ENCODE measurements at regions not wholly inside any gene's neighbourhood (a gene's known extent, or its start where the extent isn't known, plus 50 kb on each side); places are given as distances from the start of the nearest gene placed in this dataset.
A peak's percentile ranks its signal among the peaks of the same experiment; 100 is the strongest.

- Histone ChIP-seq H3K9me3 (ENCODE audit: low read length) (no peaks in the 10 kb centered on the region), H3K36me3 (replicated peaks in 1 of 2; ENCODE audit: control insufficient read depth in 1 of 2, insufficient read depth in 2 of 2, low read length in 2 of 2) (no peaks in the 10 kb centered on the region), H3K79me2 (ENCODE audit: insufficient read depth, low read length) (no peaks in the 10 kb centered on the region), H3K4me2 (ENCODE audit: low read depth, low read length) (no peak overlapping the region), H3K4me3 (replicated peaks in 1 of 3; ENCODE audit: insufficient read depth in 1 of 3, low read depth in 2 of 3, low read length in 3 of 3) (no peak overlapping the region), H3K27me3 (ENCODE audit: control insufficient read depth in 1 of 2, insufficient read depth in 2 of 2, low read length in 2 of 2) (no peaks in the 10 kb centered on the region), H3K9ac (ENCODE audit: insufficient read depth, low read depth, low read length) (no peak overlapping the region), H2AFZ (ENCODE audit: low read length) (no peak overlapping the region), H3K27ac (ENCODE audit: extremely low read length, insufficient read depth, low read length) (no peak overlapping the region), H4K20me1 (ENCODE audit: insufficient read depth, low read length) (no peaks in the 10 kb centered on the region), H3K4me1 (ENCODE audit: insufficient read depth, low read length) (peaks cover 24% of the 10 kb centered on the region)
- ChIA-PET CTCF (ENCODE audit: low intra/inter-chr PET ratio, low total read pairs) (no interaction called here), POLR2A (interaction anchor here (1.0 to 1.3 kb wide), 2 partner anchors 32 to 39 kb away, joined by 3 to 12 read pairs; no protein-coding TSS in a partner anchor)
- WGBS (ENCODE audit: low lambda C conversion rate): 63% methylated on average over 4 of the region's 4 CpGs
- DNase-seq (ENCODE audit: low spot score): no peak
- intact Hi-C loops (cut with micrococcal nuclease; ENCODE audit: unreplicated experiment) (no loop called here), in situ Hi-C loops (cut with HindIII; ENCODE audit: extremely low pct_ligation_motif_present, low pct_unique_long_range_greater_than_20kb) (no loop called here)
- FAIRE-seq: no peak
- ATAC-seq: no peak
- no TSS peak for BruUV-seq (replicated peaks)
- TF ChIP-seq HNF4G (IDR thresholded peaks at IDR 0.05; ENCODE audit: borderline replicate concordance, low read depth, low read length): no peak
- no peak for TF ChIP-seq HNF4G (CRISPR knock-in tag; IDR thresholded peaks at IDR 0.05; ENCODE audit: borderline replicate concordance, low read depth)
- TF ChIP-seq TBX3 (IDR thresholded peaks at IDR 0.05; ENCODE audit: borderline replicate concordance): peak; percentile 51; the same call in 1 of the 2 replicates
- TF ChIP-seq KLF9 (CRISPR knock-in tag; IDR thresholded peaks at IDR 0.05; ENCODE audit: low read depth): no peak
- TF ChIP-seq ARHGAP35 (CRISPR knock-in tag; IDR thresholded peaks at IDR 0.05; ENCODE audit: borderline replicate concordance): no peak
- TF ChIP-seq, protein P1, sequence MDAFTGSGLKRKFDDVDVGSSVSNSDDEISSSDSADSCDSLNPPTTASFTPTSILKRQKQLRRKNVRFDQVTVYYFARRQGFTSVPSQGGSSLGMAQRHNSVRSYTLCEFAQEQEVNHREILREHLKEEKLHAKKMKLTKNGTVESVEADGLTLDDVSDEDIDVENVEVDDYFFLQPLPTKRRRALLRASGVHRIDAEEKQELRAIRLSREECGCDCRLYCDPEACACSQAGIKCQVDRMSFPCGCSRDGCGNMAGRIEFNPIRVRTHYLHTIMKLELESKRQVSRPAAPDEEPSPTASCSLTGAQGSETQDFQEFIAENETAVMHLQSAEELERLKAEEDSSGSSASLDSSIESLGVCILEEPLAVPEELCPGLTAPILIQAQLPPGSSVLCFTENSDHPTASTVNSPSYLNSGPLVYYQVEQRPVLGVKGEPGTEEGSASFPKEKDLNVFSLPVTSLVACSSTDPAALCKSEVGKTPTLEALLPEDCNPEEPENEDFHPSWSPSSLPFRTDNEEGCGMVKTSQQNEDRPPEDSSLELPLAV (CRISPR knock-in tag; conservative IDR thresholded peaks at IDR 0.05; ENCODE audit: low read depth): no peak
- no peak for TF ChIP-seq ZC3H4 (CRISPR knock-in tag; IDR thresholded peaks at IDR 0.05; ENCODE audit: borderline replicate concordance)
- TF ChIP-seq U2AF2 (IDR thresholded peaks at IDR 0.05; ENCODE audit: low read depth, low read length): no peak
- no peak for TF ChIP-seq ZNF235 (CRISPR knock-in tag; IDR thresholded peaks at IDR 0.05; ENCODE audit: borderline replicate concordance)
- no peak for TF ChIP-seq HNRNPH1 (optimal IDR thresholded peaks at IDR 0.05; ENCODE audit: low read depth, low read length)
- no peak for TF ChIP-seq NFRKB (IDR thresholded peaks at IDR 0.05)
- no peak for TF ChIP-seq ZNF761 (CRISPR knock-in tag; conservative IDR thresholded peaks at IDR 0.05)
- no peak for TF ChIP-seq CCAR2 (optimal IDR thresholded peaks at IDR 0.05; ENCODE audit: low read depth, low read length)
- no peak for TF ChIP-seq KIAA2018 (CRISPR knock-in tag; IDR thresholded peaks at IDR 0.05; ENCODE audit: borderline replicate concordance)
- TF ChIP-seq IRX3 (CRISPR knock-in tag; IDR thresholded peaks at IDR 0.05; ENCODE audit: borderline replicate concordance, low read depth): no peak
- no peak for TF ChIP-seq CBX5 (CRISPR knock-in tag; IDR thresholded peaks at IDR 0.05; ENCODE audit: borderline replicate concordance)
- TF ChIP-seq ZMYM4 (CRISPR knock-in tag; IDR thresholded peaks at IDR 0.05): no peak
These were observed 133.9 kb upstream of the FUT8 start for GRCh38 chr14:65278589-65278988.
